GM18907 (cell line): ENCODE measurements at regions not wholly inside any gene's neighbourhood (a gene's known extent, or its start where the extent isn't known, plus 50 kb on each side); places are given as distances from the start of the nearest gene placed in this dataset.
A peak's percentile ranks its signal among the peaks of the same experiment; 100 is the strongest.

Experiments
- ATAC-seq: cut with Tn5 transposase; IDR thresholded peaks from one replicate; pipeline ENCODE4 v1.9.1; 2021; ENCODE audit warnings: mild to moderate bottlenecking, moderate library complexity; ENCODE audit not compliant: unreplicated experiment

DNA sequence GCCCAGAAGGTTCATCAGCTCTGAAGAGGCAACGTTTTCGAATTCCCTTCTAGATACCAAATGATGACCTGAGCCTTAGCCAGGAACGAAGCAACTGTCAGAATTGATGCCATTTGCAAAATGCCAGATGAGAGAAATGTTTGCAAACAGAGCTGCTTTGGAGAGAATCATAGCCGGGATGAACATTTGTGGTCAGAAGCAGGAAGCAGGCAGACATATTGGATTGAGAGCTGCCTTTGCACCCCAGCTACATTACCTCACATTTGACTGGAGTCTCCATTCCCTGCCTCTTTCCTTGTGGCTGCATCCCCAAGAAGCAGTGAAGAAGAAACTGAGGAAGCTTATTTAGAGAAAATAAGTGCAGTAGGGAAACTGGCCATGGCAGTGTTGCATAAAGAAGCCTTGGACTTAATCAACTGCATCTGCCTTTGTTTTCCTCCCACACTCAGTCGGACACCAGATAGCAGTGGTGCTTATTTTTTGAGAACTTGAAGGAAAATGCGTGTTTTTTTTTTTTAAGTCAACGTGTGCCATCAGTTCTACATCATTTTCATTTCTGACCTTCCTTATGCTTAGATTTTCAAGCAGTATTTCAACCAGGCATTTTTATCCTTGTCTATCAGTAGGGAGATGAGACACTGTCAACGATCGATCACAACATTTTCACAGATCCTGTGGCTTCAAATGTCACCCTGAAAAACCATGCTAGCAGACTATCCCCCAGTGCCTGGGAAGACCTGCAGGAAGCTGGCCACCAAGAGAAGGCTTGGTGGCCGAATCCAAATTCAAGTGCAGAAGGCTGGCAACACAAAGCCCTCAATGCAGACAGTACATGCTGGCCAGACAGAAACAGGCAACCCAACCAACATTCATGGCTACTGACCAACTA lies 541.2 kb upstream of the JARID2 start:
- ATAC-seq: no peak

GRCh38 chr6:14705841-14706377 lies 540.0 kb upstream of the JARID2 start:
- ATAC-seq: no peak

GRCh38 chr6:14706378-14706929 lies 539.4 kb upstream of the JARID2 start:
- ATAC-seq: no peak

DNA sequence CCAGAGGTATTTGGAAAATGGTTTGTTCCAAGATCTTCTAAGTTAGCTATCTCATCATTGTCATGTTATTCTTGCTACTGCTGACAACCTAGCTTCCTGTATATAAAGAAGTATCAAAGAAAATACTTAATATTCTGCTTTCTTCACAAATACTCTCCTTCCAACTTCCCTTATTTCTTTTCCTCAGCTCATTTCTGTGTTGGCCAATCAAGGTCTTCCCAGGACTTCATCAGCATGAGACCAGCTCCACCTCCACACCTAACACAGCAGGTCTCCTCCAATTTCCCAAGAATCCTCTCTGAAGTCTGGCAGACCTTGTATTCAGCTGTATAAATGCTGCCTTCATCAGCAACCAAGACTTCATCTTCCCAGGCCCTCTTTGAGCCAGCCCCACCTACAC lies 538.6 kb upstream of the JARID2 start:
- no peak for ATAC-seq

- ATAC-seq: no peak
Observed at GRCh38 chr6:14707971-14708465, 537.9 kb upstream of the JARID2 start.

GRCh38 chr6:14709066-14709670 lies 536.7 kb upstream of the JARID2 start:
- no peak for ATAC-seq

GRCh38 chr6:14709900-14710299 lies 536.0 kb upstream of the JARID2 start:
- ATAC-seq: no peak

GRCh38 chr6:14710421-14710820 lies 535.4 kb upstream of the JARID2 start:
- no peak for ATAC-seq

- peak; percentile 45 for ATAC-seq
Observed at GRCh38 chr6:14711056-14711703, 534.7 kb upstream of the JARID2 start.

DNA sequence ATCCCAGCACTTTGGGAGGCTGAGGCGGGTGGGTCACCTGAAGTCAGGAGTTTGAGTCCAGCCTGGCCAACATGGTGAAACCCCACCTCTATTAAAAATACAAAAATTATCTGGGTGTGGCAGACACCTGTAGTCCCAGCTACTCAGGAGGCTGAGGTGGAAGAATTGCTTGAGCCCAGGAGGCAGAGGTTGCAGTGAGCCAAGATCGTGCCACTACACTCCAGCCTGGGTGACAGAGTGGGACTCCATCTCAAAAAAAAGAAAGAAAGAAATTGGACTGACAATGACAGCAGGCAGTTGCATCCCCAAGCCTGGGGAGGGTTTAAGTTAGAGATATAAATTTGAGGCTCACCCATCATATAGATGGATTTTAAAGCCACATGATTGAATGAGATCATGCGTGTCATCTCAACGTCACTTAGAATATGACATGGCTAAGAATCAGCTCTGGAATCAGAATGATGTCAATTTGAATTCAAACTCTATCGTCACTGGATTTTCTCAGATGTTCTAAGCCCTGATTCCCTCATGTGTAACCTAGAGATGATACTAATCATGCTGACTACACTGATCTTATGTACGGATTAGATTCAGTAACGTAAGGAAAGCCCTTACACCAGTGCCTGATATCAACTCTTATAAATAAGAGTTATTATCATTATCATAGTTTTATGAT lies 534.0 kb upstream of the JARID2 start:
- no peak for ATAC-seq

GRCh38 chr6:14713008-14713960 lies 532.6 kb upstream of the JARID2 start:
- no peak for ATAC-seq

GRCh38 chr6:14713966-14714631 lies 531.8 kb upstream of the JARID2 start:
- no peak for ATAC-seq

- no peak for ATAC-seq
Observed at GRCh38 chr6:14715076-14715475, 530.8 kb upstream of the JARID2 start.

- ATAC-seq: no peak
Observed at GRCh38 chr6:14716499-14717146, 529.2 kb upstream of the JARID2 start.

- no peak for ATAC-seq
Observed at GRCh38 chr6:14717307-14717706, 528.6 kb upstream of the JARID2 start.

DNA sequence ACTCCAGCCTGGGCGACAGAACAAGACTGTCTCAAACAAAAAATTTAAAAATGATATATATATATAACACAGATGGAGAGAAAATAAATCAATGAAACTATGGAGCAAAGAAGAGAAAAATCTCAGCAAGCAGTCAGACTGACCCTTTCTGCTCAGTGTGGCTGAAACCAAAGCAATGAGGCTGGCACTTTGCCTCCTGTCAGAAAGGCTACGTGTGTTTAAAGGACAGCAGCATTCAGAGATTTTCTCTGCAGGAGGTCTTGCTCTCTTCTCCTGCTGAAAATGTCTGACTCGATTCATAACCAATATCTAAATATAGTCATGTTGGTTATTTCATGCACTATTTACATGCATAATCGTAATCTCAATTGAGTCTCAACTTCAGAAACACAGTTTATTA lies 527.0 kb upstream of the JARID2 start:
- ATAC-seq: no peak

GRCh38 chr6:14719270-14719669 lies 526.6 kb upstream of the JARID2 start:
- ATAC-seq: no peak

DNA sequence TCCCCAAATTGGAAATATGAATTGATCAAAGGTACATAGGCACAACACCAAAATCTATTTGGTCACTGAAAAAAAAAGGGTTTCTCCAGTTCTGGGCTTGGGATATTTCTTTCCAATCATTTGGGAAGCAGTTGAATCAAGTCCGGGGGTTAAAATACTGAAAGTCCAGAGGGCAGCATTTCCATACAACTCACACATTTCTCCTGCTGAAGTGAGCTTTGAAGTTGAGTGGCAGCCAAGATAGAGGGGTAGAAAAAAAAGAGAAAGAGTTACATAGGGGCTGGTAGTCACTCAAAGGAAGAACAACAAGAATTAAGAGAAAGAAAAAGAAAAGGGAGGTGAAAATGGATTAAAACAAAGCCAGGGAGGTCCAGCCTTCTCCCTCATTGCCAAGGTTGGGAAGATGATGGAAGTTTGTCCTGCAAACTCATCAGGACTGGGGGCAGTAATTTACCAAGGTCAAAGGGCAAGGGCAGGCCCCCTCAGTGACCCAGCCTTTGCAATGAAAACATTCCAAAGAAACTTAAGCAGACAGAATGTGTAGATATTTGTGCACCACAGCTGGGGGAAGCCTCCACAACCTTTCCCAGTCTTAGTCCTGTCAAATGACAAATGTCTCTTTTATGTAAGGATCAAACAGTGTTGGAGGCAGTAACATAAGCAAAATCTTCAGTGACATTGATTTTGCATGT lies 525.3 kb upstream of the JARID2 start:
- no peak for ATAC-seq
